ENCODE measurements at regions not wholly inside any gene's neighbourhood (a gene's known extent, or its start where the extent isn't known, plus 50 kb on each side); places are given as distances from the start of the nearest gene placed in this dataset.

- Histone ChIP-seq H2AFZ (ENCODE audit: low read depth, low read length) (no peak overlapping the region), H3K36me3 (ENCODE audit: control insufficient read depth, insufficient read depth, low read length) (no peaks in the 10 kb centered on the region), H4K20me1 (replicated peaks; ENCODE audit: control insufficient read depth, insufficient read depth, low read length) (no peaks in the 10 kb centered on the region; the same call in 1 of the 2 replicates), H3K9me1 (ENCODE audit: control insufficient read depth, insufficient read depth, low read length) (no peaks in the 10 kb centered on the region), H3K9me3 (replicated peaks; ENCODE audit: control insufficient read depth, insufficient read depth, low read depth, low read length) (no peaks in the 10 kb centered on the region), H3K4me1 (replicated peaks in 1 of 2; ENCODE audit: control insufficient read depth in 2 of 2, insufficient read depth in 2 of 2, low read length in 2 of 2) (no peaks in the 10 kb centered on the region), H3K27me3 (ENCODE audit: control insufficient read depth in 2 of 2, insufficient read depth in 2 of 2, low read length in 2 of 2) (peaks cover 19 to 27% of the 10 kb centered on the region in 2 experiments; a peak in 4 of 5 replicates), H3K9ac (ENCODE audit: insufficient read depth in 1 of 2, low read depth in 2 of 2, low read length in 2 of 2) (no peak overlapping the region), H3K4me3 (no peak overlapping the region), H3K79me2 (ENCODE audit: control insufficient read depth, insufficient read depth, low read length) (no peaks in the 10 kb centered on the region), H3K27ac (ENCODE audit: extremely low read depth, low read depth, low read length) (no peak overlapping the region), H3K4me2 (ENCODE audit: insufficient read depth, low read length) (no peak overlapping the region)
- POLR2A ChIA-PET = interaction anchor here (1.0 kb wide), 2 partner anchors 11 to 13 kb away, joined by 3 read pairs; no protein-coding TSS in a partner anchor
- no peak for FAIRE-seq
- no peak for ATAC-seq
- BruUV-seq (replicated peaks) = no TSS peak
- intact Hi-C loops (cut with micrococcal nuclease) (no loop called here), in situ Hi-C loops (cut with MboI) (no loop called here)
- WGBS (ENCODE audit: insufficient coverage, low coverage, missing lambda C conversion rate) = 0% methylated on average over 6 of the region's 6 CpGs
- TF ChIP-seq PRMT5 (CRISPR knock-in tag; IDR thresholded peaks at IDR 0.05) (no peak), SRSF3 (IDR thresholded peaks at IDR 0.05; ENCODE audit: insufficient read depth, low read length) (no peak), SLC30A9 (CRISPR knock-in tag; IDR thresholded peaks at IDR 0.05) (no peak), CBX1 (IDR thresholded peaks at IDR 0.05; ENCODE audit: low read depth) (no peak), NRF1 (conservative IDR thresholded peaks at IDR 0.05 in 1 of 2, IDR thresholded peaks at IDR 0.05 in 1 of 2) (no peak), CREB3 (tag; conservative IDR thresholded peaks at IDR 0.05; ENCODE audit: low read depth) (no peak), BRD9 (IDR thresholded peaks at IDR 0.05; ENCODE audit: low read depth, partially characterized antibody) (no peak), STAT5B (CRISPR knock-in tag; IDR thresholded peaks at IDR 0.05) (no peak), MCM3 (IDR thresholded peaks at IDR 0.05) (no peak), TAL1 (IDR thresholded peaks at IDR 0.05) (no peak), ZNF644 (tag; IDR thresholded peaks at IDR 0.05; ENCODE audit: low read depth) (no peak), HBP1 (CRISPR knock-in tag; IDR thresholded peaks at IDR 0.05) (no peak), ZNF592 (IDR thresholded peaks at IDR 0.05) (no peak), TEAD2 (tag; IDR thresholded peaks at IDR 0.05) (no peak)
- DNase-seq (ENCODE audit: extremely low read depth in 1 of 4, low spot score in 3 of 4) = no peak
- CTCF ChIA-PET (ENCODE audit: low intra/inter-chr PET ratio) = no interaction called here
Observed at GRCh38 chr6:40954446-40955177, 84.4 kb downstream of the UNC5CL start.
